Kidney epithelial cell (primary cell): ENCODE measurements at regions not wholly inside any gene's neighbourhood (a gene's known extent, or its start where the extent isn't known, plus 50 kb on each side); places are given as distances from the start of the nearest gene placed in this dataset.

Experiments
- DNase-seq: peaks from one replicate; pipeline ENCODE4 v3.0.0-alpha.2; 2010; ENCODE audit warnings: low read depth
- H3K27me3 ChIP-seq: 2 replicates; pipeline ENCODE4 v1.6.0; 2011; ENCODE audit warnings: low read length; ENCODE audit not compliant: control insufficient read depth, insufficient read depth
- H3K36me3 ChIP-seq: 2 replicates; pipeline ENCODE4 v1.5.1; 2011; ENCODE audit warnings: low read length; ENCODE audit not compliant: control insufficient read depth, insufficient read depth
- H3K4me3 ChIP-seq: 2 replicates; pipeline ENCODE4 v1.5.1; 2011; ENCODE audit warnings: low read depth, mild to moderate bottlenecking, control low read depth, low read length
- CTCF ChIP-seq: IDR thresholded peaks from 2 replicates; pipeline ENCODE4 v1.5.1; 2011; ENCODE audit warnings: mild to moderate bottlenecking, moderate library complexity, low read length, control low read depth, inconsistent platforms; ENCODE audit not compliant: insufficient read depth, poor library complexity, severe bottlenecking

GRCh38 chr2:8413589-8414135, 268.2 kb upstream of the ID2 start:
- Histone ChIP-seq H3K36me3 (no peaks in the 10 kb centered on the region), H3K27me3 (no peaks in the 10 kb centered on the region), H3K4me3 (no peak overlapping the region)
- DNase-seq: no peak
- no peak for TF ChIP-seq CTCF

- Histone ChIP-seq H3K27me3 (no peaks in the 10 kb centered on the region), H3K36me3 (no peaks in the 10 kb centered on the region)
- no peak for TF ChIP-seq CTCF
Measured at GRCh38 chr2:8414946-8415879, 266.6 kb upstream of the ID2 start.

GRCh38 chr2:8416001-8416571, 265.8 kb upstream of the ID2 start:
- DNase-seq: no peak
- Histone ChIP-seq H3K27me3 (no peaks in the 10 kb centered on the region), H3K4me3 (no peak overlapping the region), H3K36me3 (no peaks in the 10 kb centered on the region)
- no peak for TF ChIP-seq CTCF

More at GRCh38 chr2:8414946-8415879, 266.6 kb upstream of the ID2 start:
- no peak overlapping the region for H3K4me3 ChIP-seq
- DNase-seq: no peak

- no peaks in the 10 kb centered on the region for H3K36me3 ChIP-seq
- TF ChIP-seq CTCF: no peak
- no peak overlapping the region for H3K4me3 ChIP-seq
- DNase-seq: no peak
- H3K27me3 ChIP-seq: peaks cover 2% of the 10 kb centered on the region
Measured at GRCh38 chr2:8416849-8417832, 264.7 kb upstream of the ID2 start.

- Histone ChIP-seq H3K36me3 (no peaks in the 10 kb centered on the region), H3K4me3 (no peak overlapping the region), H3K27me3 (peaks cover 3% of the 10 kb centered on the region)
- TF ChIP-seq CTCF: no peak
- DNase-seq: no peak
Measured at GRCh38 chr2:8418721-8419120, 263.1 kb upstream of the ID2 start.
